Urinary bladder (tissue), 3 donors: ENCODE measurements at regions not wholly inside any gene's neighbourhood (a gene's known extent, or its start where the extent isn't known, plus 50 kb on each side); places are given as distances from the start of the nearest gene placed in this dataset.
"Not testable (repeated sequence)": the region's sequence is repeated elsewhere in the genome, so short reads cannot be mapped to it uniquely, and the experiment has no call there.

ENCODE experiments used
- DNase-seq: peaks from one replicate; pipeline ENCODE4 v3.0.0-alpha.2; 2015; ENCODE audit errors: extremely low spot score
- H3K27ac ChIP-seq: one replicate; pipeline ENCODE4 v1.5.1; 2013; ENCODE audit warnings: low read depth, mild to moderate bottlenecking, moderate library complexity
- H3K36me3 ChIP-seq: one replicate; pipeline ENCODE4 v1.6.1; 2013; ENCODE audit warnings: mild to moderate bottlenecking, moderate library complexity; ENCODE audit not compliant: insufficient read depth
- H3K4me1 ChIP-seq: one replicate; pipeline ENCODE4 v1.6.1; 2013; ENCODE audit warnings: mild to moderate bottlenecking, moderate library complexity; ENCODE audit not compliant: insufficient read depth
- H3K4me3 ChIP-seq: one replicate; pipeline ENCODE4 v1.5.1; 2013; ENCODE audit warnings: low read depth, low read length
- WGBS: extraction: QIAGEN DNeasy Blood & Tissue Kit; methylation state at CpG from one replicate; pipeline ENCODE4 v1.1.7; 2013; 5-methylcytosine and 5-hydroxymethylcytosine counted together
- donor health status: healthy with polysubstance abuse.
- donor health status: healthy.

GRCh38 chr4:12139296-12139695, 710.6 kb upstream of the HS3ST1 start:
- 45% methylated on average over 3 of the region's 3 CpGs for WGBS
- no peaks in the 10 kb centered on the region for H3K36me3 ChIP-seq
- no peak for DNase-seq
- H3K4me1 ChIP-seq, result no peaks in the 10 kb centered on the region
- no peak overlapping the region for H3K4me3 ChIP-seq
- H3K27ac ChIP-seq, result no peak overlapping the region

GRCh38 chr4:12138488-12138887, 709.8 kb upstream of the HS3ST1 start:
- Histone ChIP-seq H3K36me3 (no peaks in the 10 kb centered on the region), H3K27ac (no peak overlapping the region), H3K4me1 (no peaks in the 10 kb centered on the region), H3K4me3 (no peak overlapping the region)
- no peak for DNase-seq
- 86% methylated on average over 1 of the region's 1 CpG for WGBS

GRCh38 chr4:12137575-12137974, 708.9 kb upstream of the HS3ST1 start:
- Histone ChIP-seq H3K27ac (no peak overlapping the region), H3K4me3 (no peak overlapping the region), H3K4me1 (no peaks in the 10 kb centered on the region), H3K36me3 (no peaks in the 10 kb centered on the region)
- DNase-seq, result no peak
- 26% methylated on average over 2 of the region's 2 CpGs for WGBS

GRCh38 chr4:12126474-12126873, 697.8 kb upstream of the HS3ST1 start:
- Histone ChIP-seq H3K4me3 (no peak overlapping the region), H3K27ac (no peak overlapping the region), H3K4me1 (no peaks in the 10 kb centered on the region), H3K36me3 (no peaks in the 10 kb centered on the region)
- WGBS, result 85% methylated on average over 2 of the region's 2 CpGs
- no peak for DNase-seq

GRCh38 chr4:12124138-12124537, 695.4 kb upstream of the HS3ST1 start:
- no peak for DNase-seq
- no peaks in the 10 kb centered on the region for H3K36me3 ChIP-seq
- H3K4me1 ChIP-seq, result no peaks in the 10 kb centered on the region
- H3K4me3 ChIP-seq, result no peak overlapping the region
- H3K27ac ChIP-seq, result no peak overlapping the region
- 89% methylated on average over 1 of the region's 1 CpG for WGBS

GRCh38 chr4:12123707-12124106, 695.0 kb upstream of the HS3ST1 start:
- H3K4me3 ChIP-seq, result no peak overlapping the region
- H3K27ac ChIP-seq, result no peak overlapping the region
- no peaks in the 10 kb centered on the region for H3K36me3 ChIP-seq
- DNase-seq, result no peak
- no peaks in the 10 kb centered on the region for H3K4me1 ChIP-seq

GRCh38 chr4:12122316-12122715, 693.6 kb upstream of the HS3ST1 start:
- H3K36me3 ChIP-seq, result no peaks in the 10 kb centered on the region
- H3K4me1 ChIP-seq, result no peaks in the 10 kb centered on the region
- H3K4me3 ChIP-seq, result no peak overlapping the region
- WGBS, result 86% methylated on average over 2 of the region's 2 CpGs
- no peak for DNase-seq
- H3K27ac ChIP-seq, result no peak overlapping the region

GRCh38 chr4:12120968-12121367, 692.3 kb upstream of the HS3ST1 start:
- H3K4me3 ChIP-seq, result no peak overlapping the region
- WGBS, result 70% methylated on average over 2 of the region's 2 CpGs
- no peak overlapping the region for H3K27ac ChIP-seq
- H3K36me3 ChIP-seq, result no peaks in the 10 kb centered on the region
- H3K4me1 ChIP-seq, result no peaks in the 10 kb centered on the region
- no peak for DNase-seq

GRCh38 chr4:12118651-12119213, 690.0 kb upstream of the HS3ST1 start:
- WGBS, result 59% methylated on average over 2 of the region's 2 CpGs
- DNase-seq, result no peak
- H3K27ac ChIP-seq, result no peak overlapping the region
- no peaks in the 10 kb centered on the region for H3K36me3 ChIP-seq
- H3K4me1 ChIP-seq, result no peaks in the 10 kb centered on the region
- no peak overlapping the region for H3K4me3 ChIP-seq

- WGBS, result 88% methylated on average over 3 of the region's 3 CpGs
- no peaks in the 10 kb centered on the region for H3K4me1 ChIP-seq
- no peaks in the 10 kb centered on the region for H3K36me3 ChIP-seq
- DNase-seq, result no peak
- H3K27ac ChIP-seq, result no peak overlapping the region
- no peak overlapping the region for H3K4me3 ChIP-seq
Observed at GRCh38 chr4:12116009-12116552, 687.4 kb upstream of the HS3ST1 start.

GRCh38 chr4:12110627-12111026, 681.9 kb upstream of the HS3ST1 start:
- Histone ChIP-seq H3K4me1 (no peaks in the 10 kb centered on the region), H3K27ac (no peak overlapping the region), H3K36me3 (no peaks in the 10 kb centered on the region), H3K4me3 (no peak overlapping the region)
- no peak for DNase-seq
- WGBS, result 91% methylated on average over 3 of the region's 3 CpGs

GRCh38 chr4:12109056-12109455, 680.4 kb upstream of the HS3ST1 start:
- not testable (repeated sequence) for H3K27ac ChIP-seq, H3K36me3 ChIP-seq, H3K4me3 ChIP-seq, H3K4me1 ChIP-seq, DNase-seq
- WGBS, result 94% methylated on average over 4 of the region's 4 CpGs

GRCh38 chr4:12105519-12105918, 676.8 kb upstream of the HS3ST1 start:
- no peak for DNase-seq
- H3K4me3 ChIP-seq, result no peak overlapping the region

GRCh38 chr4:12089920-12090319, 661.2 kb upstream of the HS3ST1 start:
- WGBS, result 92% methylated on average over 21 of the region's 21 CpGs
- not testable (repeated sequence) for H3K4me3 ChIP-seq, H3K4me1 ChIP-seq, DNase-seq, H3K27ac ChIP-seq, H3K36me3 ChIP-seq

More at GRCh38 chr4:12105519-12105918, 676.8 kb upstream of the HS3ST1 start:
- H3K27ac ChIP-seq, result no peak overlapping the region
- H3K4me1 ChIP-seq, result no peaks in the 10 kb centered on the region
- H3K36me3 ChIP-seq, result no peaks in the 10 kb centered on the region
- 79% methylated on average over 5 of the region's 5 CpGs for WGBS

GRCh38 chr4:12084690-12085089, 656.0 kb upstream of the HS3ST1 start:
- DNase-seq, result no peak
- Histone ChIP-seq H3K4me3 (no peak overlapping the region), H3K4me1 (no peaks in the 10 kb centered on the region), H3K36me3 (no peaks in the 10 kb centered on the region), H3K27ac (no peak overlapping the region)
- WGBS, result 54% methylated on average over 5 of the region's 5 CpGs
